Activated T-helper 1 cell treated with anti-CD3 and anti-CD28 coated beads, Interleukin-12 subunit alpha, Interleukin-12 subunit beta, Interleukin-2, Interleukin-4 antibody, amounts not matched to agents 30 ng/mL and 10 ng/mL and 1 ng/mL, durations not matched to agents 14 hours and 24 hours and 36 hours (primary cell): ENCODE measurements at regions not wholly inside any gene's neighbourhood (a gene's known extent, or its start where the extent isn't known, plus 50 kb on each side); places are given as distances from the start of the nearest gene placed in this dataset.
"Not testable (repeated sequence)": the region's sequence is repeated elsewhere in the genome, so short reads cannot be mapped to it uniquely, and the experiment has no call there.

Experiments
- DNase-seq: peaks from one replicate; pipeline ENCODE4 v3.0.0; 2021; ENCODE audit warnings: low spot score
- H3K27ac Mint-ChIP-seq: one replicate; pipeline ENCODE4 v1.8.0; 2021; ENCODE audit warnings: mild to moderate bottlenecking, mixed read lengths
- H3K27me3 Mint-ChIP-seq: one replicate; pipeline ENCODE4 v1.8.0; 2022; ENCODE audit warnings: mild to moderate bottlenecking, moderate library complexity, mixed read lengths; ENCODE audit not compliant: insufficient read depth
- H3K36me3 Mint-ChIP-seq: one replicate; pipeline ENCODE4 v1.8.0; 2021; ENCODE audit warnings: low read depth, mixed read lengths
- H3K4me1 Mint-ChIP-seq: one replicate; pipeline ENCODE4 v1.8.0; 2021; ENCODE audit warnings: low read depth, mixed read lengths
- H3K4me3 Mint-ChIP-seq: one replicate; pipeline ENCODE4 v1.8.0; 2021; ENCODE audit warnings: mild to moderate bottlenecking, moderate library complexity, mixed read lengths
- H3K9me3 Mint-ChIP-seq: one replicate; pipeline ENCODE4 v1.8.0; 2021; ENCODE audit warnings: mixed read lengths
- intact Hi-C: fragments of 100-400 bp; cut with micrococcal nuclease; formaldehyde crosslinking; loops from one replicate; pipeline ENCODE4 v1.15.1; 2024

GRCh38 chr3:177493091-177493490 is 295.8 kb upstream of the TBL1XR1 start:
- H3K4me3 Mint-ChIP-seq: no peak overlapping the region
- peaks cover 7% of the 10 kb centered on the region for H3K4me1 Mint-ChIP-seq
- no peak overlapping the region for H3K27ac Mint-ChIP-seq
- no peaks in the 10 kb centered on the region for H3K27me3 Mint-ChIP-seq
- intact Hi-C loops: no loop called here
- peaks cover 2% of the 10 kb centered on the region for H3K36me3 Mint-ChIP-seq
- H3K9me3 Mint-ChIP-seq: peaks cover 5% of the 10 kb centered on the region
- DNase-seq: no peak

GRCh38 chr3:177494216-177494615 is 296.9 kb upstream of the TBL1XR1 start:
- DNase-seq: no peak
- peaks cover 2% of the 10 kb centered on the region for H3K36me3 Mint-ChIP-seq

GRCh38 chr3:177495566-177495965 is 298.3 kb upstream of the TBL1XR1 start:
- H3K27me3 Mint-ChIP-seq: no peaks in the 10 kb centered on the region
- no peaks in the 10 kb centered on the region for H3K4me1 Mint-ChIP-seq
- peaks cover 5% of the 10 kb centered on the region for H3K9me3 Mint-ChIP-seq
- no peak overlapping the region for H3K27ac Mint-ChIP-seq
- intact Hi-C loops: no loop called here
- peaks cover 3% of the 10 kb centered on the region for H3K36me3 Mint-ChIP-seq
- no peak for DNase-seq
- H3K4me3 Mint-ChIP-seq: no peak overlapping the region

More at GRCh38 chr3:177494216-177494615, 296.9 kb upstream of the TBL1XR1 start:
- Mint-ChIP-seq H3K4me1 (peaks cover under 1% of the 10 kb centered on the region), H3K9me3 (peaks cover 5% of the 10 kb centered on the region), H3K27ac (no peak overlapping the region), H3K4me3 (no peak overlapping the region), H3K27me3 (no peaks in the 10 kb centered on the region)
- intact Hi-C loops: no loop called here

- Mint-ChIP-seq H3K36me3 (peaks cover 3% of the 10 kb centered on the region), H3K4me1 (no peaks in the 10 kb centered on the region), H3K27me3 (no peaks in the 10 kb centered on the region), H3K4me3 (no peak overlapping the region), H3K9me3 (peaks cover 5% of the 10 kb centered on the region), H3K27ac (no peak overlapping the region)
- no peak for DNase-seq
- intact Hi-C loops: no loop called here
These were observed 301.0 kb upstream of the TBL1XR1 start for GRCh38 chr3:177498037-177498857.

- H3K27me3 Mint-ChIP-seq: not testable (repeated sequence)
These were observed 301.8 kb upstream of the TBL1XR1 start for GRCh38 chr3:177499039-177499438.

GRCh38 chr3:177499779-177500423 is 302.6 kb upstream of the TBL1XR1 start:
- no peak for DNase-seq
- Mint-ChIP-seq H3K27ac (no peak overlapping the region), H3K36me3 (peaks cover 1% of the 10 kb centered on the region), H3K4me1 (no peaks in the 10 kb centered on the region), H3K27me3 (no peaks in the 10 kb centered on the region), H3K4me3 (no peak overlapping the region), H3K9me3 (no peaks in the 10 kb centered on the region)
- intact Hi-C loops: no loop called here

More at GRCh38 chr3:177499039-177499438, 301.8 kb upstream of the TBL1XR1 start:
- H3K36me3 Mint-ChIP-seq, H3K27ac Mint-ChIP-seq, H3K4me1 Mint-ChIP-seq, H3K9me3 Mint-ChIP-seq, DNase-seq, H3K4me3 Mint-ChIP-seq, intact Hi-C loops: not testable (repeated sequence)

GRCh38 chr3:177510693-177511216 is 313.5 kb upstream of the TBL1XR1 start:
- intact Hi-C loops: no loop called here
- no peak for DNase-seq
- no peak overlapping the region for H3K4me3 Mint-ChIP-seq
- no peaks in the 10 kb centered on the region for H3K4me1 Mint-ChIP-seq
- no peak overlapping the region for H3K27ac Mint-ChIP-seq
- H3K9me3 Mint-ChIP-seq: no peaks in the 10 kb centered on the region
- no peaks in the 10 kb centered on the region for H3K36me3 Mint-ChIP-seq
- H3K27me3 Mint-ChIP-seq: peaks cover 4% of the 10 kb centered on the region

- Mint-ChIP-seq H3K9me3 (no peaks in the 10 kb centered on the region), H3K4me3 (no peak overlapping the region), H3K4me1 (no peaks in the 10 kb centered on the region), H3K27me3 (peaks cover 4% of the 10 kb centered on the region), H3K36me3 (no peaks in the 10 kb centered on the region), H3K27ac (no peak overlapping the region)
- intact Hi-C loops: no loop called here
- no peak for DNase-seq
These were observed 315.9 kb upstream of the TBL1XR1 start for GRCh38 chr3:177512945-177513814.

- intact Hi-C loops: no loop called here
- no peak overlapping the region for H3K4me3 Mint-ChIP-seq
These were observed 316.7 kb upstream of the TBL1XR1 start for GRCh38 chr3:177513815-177514610.

GRCh38 chr3:177514611-177515499 is 317.6 kb upstream of the TBL1XR1 start:
- intact Hi-C loops: no loop called here
- Mint-ChIP-seq H3K9me3 (no peaks in the 10 kb centered on the region), H3K27ac (no peak overlapping the region), H3K27me3 (peaks cover 4% of the 10 kb centered on the region), H3K4me3 (no peak overlapping the region), H3K36me3 (no peaks in the 10 kb centered on the region), H3K4me1 (no peaks in the 10 kb centered on the region)
- no peak for DNase-seq

More at GRCh38 chr3:177513815-177514610, 316.7 kb upstream of the TBL1XR1 start:
- Mint-ChIP-seq H3K9me3 (no peaks in the 10 kb centered on the region), H3K36me3 (no peaks in the 10 kb centered on the region), H3K27me3 (peaks cover 4% of the 10 kb centered on the region), H3K27ac (no peak overlapping the region), H3K4me1 (no peaks in the 10 kb centered on the region)
- no peak for DNase-seq

- no peaks in the 10 kb centered on the region for H3K36me3 Mint-ChIP-seq
- peaks cover 3% of the 10 kb centered on the region for H3K27me3 Mint-ChIP-seq
- intact Hi-C loops: no loop called here
- no peak for DNase-seq
- no peak overlapping the region for H3K27ac Mint-ChIP-seq
- H3K4me1 Mint-ChIP-seq: no peaks in the 10 kb centered on the region
- H3K4me3 Mint-ChIP-seq: no peak overlapping the region
- H3K9me3 Mint-ChIP-seq: no peaks in the 10 kb centered on the region
These were observed 318.5 kb upstream of the TBL1XR1 start for GRCh38 chr3:177515786-177516157.
